ENCODE measurements at regions not wholly inside any gene's neighbourhood (a gene's known extent, or its start where the extent isn't known, plus 50 kb on each side); places are given as distances from the start of the nearest gene placed in this dataset.

GRCh38 chr6:113442040-113442439 lies 415.1 kb upstream of the MARCKS start:
- Mint-ChIP-seq H3K9me3 (peaks cover 7% of the 10 kb centered on the region), H3K4me1 (peaks cover 5% of the 10 kb centered on the region), H3K36me3 (ENCODE audit: low read depth) (no peaks in the 10 kb centered on the region), H3K27me3 (ENCODE audit: low read depth, poor library complexity) (peaks cover 3% of the 10 kb centered on the region), H3K27ac (no peak overlapping the region), H3K4me3 (no peak overlapping the region)
- TF ChIP-seq, protein P1, sequence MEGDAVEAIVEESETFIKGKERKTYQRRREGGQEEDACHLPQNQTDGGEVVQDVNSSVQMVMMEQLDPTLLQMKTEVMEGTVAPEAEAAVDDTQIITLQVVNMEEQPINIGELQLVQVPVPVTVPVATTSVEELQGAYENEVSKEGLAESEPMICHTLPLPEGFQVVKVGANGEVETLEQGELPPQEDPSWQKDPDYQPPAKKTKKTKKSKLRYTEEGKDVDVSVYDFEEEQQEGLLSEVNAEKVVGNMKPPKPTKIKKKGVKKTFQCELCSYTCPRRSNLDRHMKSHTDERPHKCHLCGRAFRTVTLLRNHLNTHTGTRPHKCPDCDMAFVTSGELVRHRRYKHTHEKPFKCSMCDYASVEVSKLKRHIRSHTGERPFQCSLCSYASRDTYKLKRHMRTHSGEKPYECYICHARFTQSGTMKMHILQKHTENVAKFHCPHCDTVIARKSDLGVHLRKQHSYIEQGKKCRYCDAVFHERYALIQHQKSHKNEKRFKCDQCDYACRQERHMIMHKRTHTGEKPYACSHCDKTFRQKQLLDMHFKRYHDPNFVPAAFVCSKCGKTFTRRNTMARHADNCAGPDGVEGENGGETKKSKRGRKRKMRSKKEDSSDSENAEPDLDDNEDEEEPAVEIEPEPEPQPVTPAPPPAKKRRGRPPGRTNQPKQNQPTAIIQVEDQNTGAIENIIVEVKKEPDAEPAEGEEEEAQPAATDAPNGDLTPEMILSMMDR (IDR thresholded peaks at IDR 0.05) = no peak
- DNase-seq = no peak

DNA sequence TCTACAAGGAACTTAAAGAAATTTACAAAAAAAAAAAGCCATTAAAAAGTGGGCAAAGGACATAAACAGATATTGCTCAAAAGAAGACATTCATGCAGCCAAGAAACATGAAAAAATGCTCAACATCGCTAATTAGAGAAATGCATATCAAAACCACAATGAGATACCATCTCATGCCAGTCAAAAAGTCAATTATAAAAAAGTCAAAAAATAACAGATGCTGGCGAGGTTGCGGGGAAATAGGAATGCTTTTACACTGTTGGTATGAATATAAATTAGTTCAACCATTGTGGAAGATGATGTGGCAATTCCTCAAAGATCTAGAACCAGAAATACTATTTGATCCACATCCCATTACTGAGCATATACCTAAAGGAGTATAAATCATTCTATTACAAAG lies 411.9 kb upstream of the MARCKS start:
- H3K27ac Mint-ChIP-seq = no peak overlapping the region
- no peak overlapping the region for H3K4me3 Mint-ChIP-seq
- H3K36me3 Mint-ChIP-seq (ENCODE audit: low read depth) = no peaks in the 10 kb centered on the region
- peaks cover 7% of the 10 kb centered on the region for H3K9me3 Mint-ChIP-seq
- H3K4me1 Mint-ChIP-seq = peaks cover 4% of the 10 kb centered on the region
- H3K27me3 Mint-ChIP-seq (ENCODE audit: low read depth, poor library complexity) = no peaks in the 10 kb centered on the region
- TF ChIP-seq, protein P1 (IDR thresholded peaks at IDR 0.05) = no peak
- DNase-seq = no peak

DNA sequence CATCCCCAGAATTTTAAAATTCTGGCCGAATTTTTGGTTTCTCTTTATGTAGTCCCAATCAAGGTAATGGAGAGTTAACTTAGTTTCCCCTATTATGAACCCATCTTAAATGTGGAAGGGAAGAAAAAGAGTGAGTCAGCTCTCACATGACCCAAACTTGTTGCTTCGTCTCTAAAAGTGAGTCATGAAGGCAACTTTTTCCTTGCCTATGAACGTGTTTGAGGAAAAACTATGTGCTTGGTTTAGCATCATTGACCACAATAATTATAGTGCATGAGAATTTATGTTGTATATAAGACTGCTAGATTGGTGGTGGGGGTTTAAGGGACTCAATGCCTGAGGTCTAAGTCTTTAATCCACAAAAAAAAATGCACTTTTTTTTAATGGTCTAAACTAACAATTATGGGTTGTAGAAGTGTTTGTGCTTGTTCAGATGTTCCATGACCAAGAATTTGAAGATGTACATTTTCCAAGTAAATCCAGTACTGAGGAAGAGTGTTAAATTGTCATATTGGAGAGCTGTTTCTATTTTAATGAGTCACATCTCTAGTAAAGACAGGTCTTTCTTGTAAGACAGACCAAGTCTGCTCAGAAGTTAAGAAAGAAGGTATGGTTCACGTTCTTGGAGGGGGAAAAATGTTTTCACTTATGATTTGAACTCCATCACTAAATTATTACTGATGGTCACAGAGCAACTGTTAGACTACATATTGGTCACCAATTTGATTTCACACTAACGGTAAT lies 409.9 kb upstream of the MARCKS start:
- Mint-ChIP-seq H3K27ac (no peak overlapping the region), H3K36me3 (ENCODE audit: low read depth) (no peaks in the 10 kb centered on the region)

DNA sequence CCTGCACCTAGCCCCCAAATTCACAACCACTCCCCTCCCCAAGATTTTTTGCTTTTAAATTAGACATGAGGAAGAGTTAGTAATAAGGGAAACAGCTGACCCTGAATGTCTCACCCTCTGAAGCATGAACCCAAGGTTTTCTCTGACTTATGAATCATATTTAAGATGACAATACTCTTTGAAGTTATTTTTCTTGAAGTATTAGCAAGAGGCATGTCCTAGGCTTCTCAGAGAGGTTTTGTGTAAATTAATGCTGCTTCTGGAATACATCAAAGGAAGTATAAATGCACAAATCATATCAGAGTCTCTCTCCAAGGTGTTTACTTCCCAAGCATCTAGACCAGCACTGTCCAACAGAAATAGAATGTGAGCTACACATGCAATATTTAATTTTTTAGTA lies 408.1 kb upstream of the MARCKS start:
- H3K27me3 Mint-ChIP-seq (ENCODE audit: low read depth, poor library complexity) = no peaks in the 10 kb centered on the region
- no peak for DNase-seq
- TF ChIP-seq, protein P1 (IDR thresholded peaks at IDR 0.05) = no peak
- H3K4me3 Mint-ChIP-seq = no peak overlapping the region
- H3K36me3 Mint-ChIP-seq (ENCODE audit: low read depth) = no peaks in the 10 kb centered on the region
- H3K27ac Mint-ChIP-seq = no peak overlapping the region
- H3K9me3 Mint-ChIP-seq = peaks cover 7% of the 10 kb centered on the region
- H3K4me1 Mint-ChIP-seq = peaks cover 8% of the 10 kb centered on the region

More for the DNA sequence above, 409.9 kb upstream of the MARCKS start:
- DNase-seq = no peak
- H3K9me3 Mint-ChIP-seq = peaks cover 7% of the 10 kb centered on the region
- no peaks in the 10 kb centered on the region for H3K27me3 Mint-ChIP-seq (ENCODE audit: low read depth, poor library complexity)
- peaks cover 8% of the 10 kb centered on the region for H3K4me1 Mint-ChIP-seq
- TF ChIP-seq, protein P1 (IDR thresholded peaks at IDR 0.05) = no peak
- no peak overlapping the region for H3K4me3 Mint-ChIP-seq

DNA sequence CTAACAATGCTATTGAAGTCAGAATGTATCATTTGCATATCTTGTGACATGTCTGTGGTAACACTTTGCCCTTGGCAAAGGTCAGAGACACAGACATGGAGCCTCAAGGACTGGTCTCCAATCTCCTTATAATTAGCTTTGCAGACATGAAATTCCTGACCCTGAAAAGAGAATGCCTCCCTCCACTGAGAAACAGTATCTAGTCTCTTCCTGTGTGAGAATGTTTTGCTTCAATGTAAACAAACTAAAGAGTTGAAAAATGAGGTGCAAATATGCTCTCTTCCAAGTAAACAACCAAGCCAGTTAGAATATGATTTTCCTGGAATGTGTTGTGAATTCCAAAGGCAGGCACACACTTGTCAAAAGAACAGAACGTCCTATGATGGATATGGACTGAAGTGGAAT lies 407.1 kb upstream of the MARCKS start:
- peaks cover under 1% of the 10 kb centered on the region for H3K9me3 Mint-ChIP-seq
- DNase-seq = no peak
- TF ChIP-seq, protein P1 (IDR thresholded peaks at IDR 0.05) = no peak
- no peak overlapping the region for H3K4me3 Mint-ChIP-seq
- H3K27me3 Mint-ChIP-seq (ENCODE audit: low read depth, poor library complexity) = no peaks in the 10 kb centered on the region
- H3K4me1 Mint-ChIP-seq = peaks cover 8% of the 10 kb centered on the region
- no peaks in the 10 kb centered on the region for H3K36me3 Mint-ChIP-seq (ENCODE audit: low read depth)
- H3K27ac Mint-ChIP-seq = no peak overlapping the region

DNA sequence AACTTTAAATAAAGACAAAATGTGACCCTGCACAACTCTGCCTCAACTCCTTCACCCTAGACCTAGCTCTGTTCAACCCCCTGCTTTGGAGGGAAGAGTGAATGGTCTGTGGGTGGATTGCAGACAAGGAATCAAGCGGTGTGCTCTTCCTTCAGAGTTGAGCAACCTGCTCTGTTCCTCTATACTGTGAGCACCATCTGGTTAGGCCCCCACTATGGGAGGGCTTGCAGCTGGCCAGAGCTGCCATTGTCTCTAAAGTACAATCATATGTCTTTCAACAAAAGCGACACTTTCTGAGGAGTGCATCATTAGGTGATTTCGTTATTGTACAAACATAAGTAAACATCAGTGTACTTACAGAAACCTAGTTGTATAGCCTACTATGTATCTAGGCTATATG lies 406.1 kb upstream of the MARCKS start:
- no peak overlapping the region for H3K27ac Mint-ChIP-seq
- no peaks in the 10 kb centered on the region for H3K9me3 Mint-ChIP-seq
- H3K27me3 Mint-ChIP-seq (ENCODE audit: low read depth, poor library complexity) = no peaks in the 10 kb centered on the region
- peaks cover 8% of the 10 kb centered on the region for H3K4me1 Mint-ChIP-seq
- H3K36me3 Mint-ChIP-seq (ENCODE audit: low read depth) = no peaks in the 10 kb centered on the region
- H3K4me3 Mint-ChIP-seq = no peak overlapping the region
- DNase-seq = no peak
- TF ChIP-seq, protein P1 (IDR thresholded peaks at IDR 0.05) = no peak

All from nephron progenitor cell (in vitro differentiated cells).